ENCODE measurements at regions not wholly inside any gene's neighbourhood (a gene's known extent, or its start where the extent isn't known, plus 50 kb on each side); places are given as distances from the start of the nearest gene placed in this dataset.
A peak's percentile ranks its signal among the peaks of the same experiment; 100 is the strongest.
"Not testable (repeated sequence)": the region's sequence is repeated elsewhere in the genome, so short reads cannot be mapped to it uniquely, and the experiment has no call there.

DNA sequence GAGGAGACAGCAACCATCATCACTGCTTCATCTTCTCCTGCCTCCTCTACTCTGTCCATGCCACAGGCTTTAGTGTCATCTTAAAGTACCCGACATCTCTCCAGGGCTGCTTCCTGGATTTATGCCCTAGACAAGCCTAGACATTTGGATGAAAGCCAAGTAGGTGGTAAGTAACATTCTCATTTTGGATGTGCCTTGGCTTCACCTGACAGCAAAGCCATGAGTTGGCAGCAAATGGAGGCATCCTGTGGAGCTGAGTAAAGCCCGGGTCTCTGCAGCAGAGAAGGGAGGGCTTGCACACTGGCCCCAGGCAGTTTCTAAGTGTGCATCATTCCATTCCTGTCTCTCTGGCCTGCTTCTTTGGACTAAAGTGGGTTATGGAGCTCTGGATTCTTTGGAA lies 299.1 kb downstream of the DMAC1 start:
- no peak for DNase-seq (ENCODE audit: low read depth)
- H3K4me3 ChIP-seq (ENCODE audit: control insufficient read depth, low read depth, low read length): no peak overlapping the region
- TF ChIP-seq, protein P1, sequence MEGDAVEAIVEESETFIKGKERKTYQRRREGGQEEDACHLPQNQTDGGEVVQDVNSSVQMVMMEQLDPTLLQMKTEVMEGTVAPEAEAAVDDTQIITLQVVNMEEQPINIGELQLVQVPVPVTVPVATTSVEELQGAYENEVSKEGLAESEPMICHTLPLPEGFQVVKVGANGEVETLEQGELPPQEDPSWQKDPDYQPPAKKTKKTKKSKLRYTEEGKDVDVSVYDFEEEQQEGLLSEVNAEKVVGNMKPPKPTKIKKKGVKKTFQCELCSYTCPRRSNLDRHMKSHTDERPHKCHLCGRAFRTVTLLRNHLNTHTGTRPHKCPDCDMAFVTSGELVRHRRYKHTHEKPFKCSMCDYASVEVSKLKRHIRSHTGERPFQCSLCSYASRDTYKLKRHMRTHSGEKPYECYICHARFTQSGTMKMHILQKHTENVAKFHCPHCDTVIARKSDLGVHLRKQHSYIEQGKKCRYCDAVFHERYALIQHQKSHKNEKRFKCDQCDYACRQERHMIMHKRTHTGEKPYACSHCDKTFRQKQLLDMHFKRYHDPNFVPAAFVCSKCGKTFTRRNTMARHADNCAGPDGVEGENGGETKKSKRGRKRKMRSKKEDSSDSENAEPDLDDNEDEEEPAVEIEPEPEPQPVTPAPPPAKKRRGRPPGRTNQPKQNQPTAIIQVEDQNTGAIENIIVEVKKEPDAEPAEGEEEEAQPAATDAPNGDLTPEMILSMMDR (IDR thresholded peaks at IDR 0.05; ENCODE audit: control insufficient read depth, insufficient read depth, low read depth, low read length, missing control alignments): no peak

DNA sequence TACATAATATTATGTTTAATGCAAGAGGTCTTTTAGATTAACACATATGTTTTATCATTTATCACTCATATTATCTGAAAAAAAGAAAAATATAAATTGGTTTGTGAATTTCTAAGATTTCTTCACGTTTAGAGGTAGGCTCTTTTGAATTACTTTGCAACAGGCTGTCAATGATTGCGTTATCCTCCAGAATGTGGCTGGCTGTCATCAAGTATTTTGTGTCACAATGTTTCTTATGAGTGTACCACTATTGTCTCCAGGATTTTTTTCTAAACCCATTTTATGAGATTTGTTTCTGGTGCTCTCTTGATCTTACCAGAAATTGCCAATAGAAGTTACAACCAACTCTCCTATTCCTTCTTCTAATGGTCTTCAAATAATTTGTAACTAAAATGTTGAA lies 307.9 kb downstream of the DMAC1 start:
- H3K4me3 ChIP-seq (ENCODE audit: control insufficient read depth, low read depth, low read length): no peak overlapping the region
- TF ChIP-seq, protein P1 (IDR thresholded peaks at IDR 0.05; ENCODE audit: control insufficient read depth, insufficient read depth, low read depth, low read length, missing control alignments): no peak
- DNase-seq (ENCODE audit: low read depth): no peak

DNA sequence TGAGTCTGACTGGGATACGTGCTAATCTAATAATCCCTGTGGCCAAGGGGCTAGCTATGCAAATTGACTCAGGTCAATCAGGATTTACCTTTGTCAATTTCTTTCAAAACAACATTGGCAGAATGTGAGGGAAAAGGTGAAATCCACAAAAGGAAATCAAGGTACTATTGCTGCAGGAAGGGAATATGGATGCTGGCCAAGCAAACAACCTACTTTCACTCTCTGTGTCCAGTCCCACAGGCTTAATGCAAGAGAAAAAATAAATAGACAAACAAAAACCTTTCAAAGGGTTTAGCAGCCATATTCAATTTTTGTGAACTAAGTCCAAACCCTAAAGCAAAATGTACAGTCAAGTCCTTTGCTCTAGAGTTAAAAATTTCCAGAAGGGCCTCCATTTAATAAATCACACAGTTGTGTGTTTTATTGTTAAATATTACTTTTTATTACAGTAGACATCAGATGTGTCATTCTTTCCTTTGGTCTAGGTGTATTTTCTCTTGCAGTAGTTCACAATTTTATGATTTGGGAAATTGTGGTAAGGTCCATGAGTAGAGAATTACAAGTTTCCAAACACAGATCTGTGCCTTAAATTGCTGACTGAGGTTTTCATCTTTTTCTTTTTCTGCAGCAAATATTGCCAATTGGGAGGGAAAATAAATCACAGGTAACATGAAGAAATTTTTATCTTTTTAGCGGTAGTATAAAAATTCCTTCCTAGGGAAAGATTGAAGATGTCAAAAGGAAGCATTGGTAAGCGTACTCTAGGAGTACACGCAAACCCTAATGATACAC lies 309.1 kb downstream of the DMAC1 start:
- DNase-seq (ENCODE audit: low read depth): no peak
- H3K4me3 ChIP-seq (ENCODE audit: control insufficient read depth, low read depth, low read length): no peak overlapping the region
- TF ChIP-seq, protein P1 (IDR thresholded peaks at IDR 0.05; ENCODE audit: control insufficient read depth, insufficient read depth, low read depth, low read length, missing control alignments): no peak

DNA sequence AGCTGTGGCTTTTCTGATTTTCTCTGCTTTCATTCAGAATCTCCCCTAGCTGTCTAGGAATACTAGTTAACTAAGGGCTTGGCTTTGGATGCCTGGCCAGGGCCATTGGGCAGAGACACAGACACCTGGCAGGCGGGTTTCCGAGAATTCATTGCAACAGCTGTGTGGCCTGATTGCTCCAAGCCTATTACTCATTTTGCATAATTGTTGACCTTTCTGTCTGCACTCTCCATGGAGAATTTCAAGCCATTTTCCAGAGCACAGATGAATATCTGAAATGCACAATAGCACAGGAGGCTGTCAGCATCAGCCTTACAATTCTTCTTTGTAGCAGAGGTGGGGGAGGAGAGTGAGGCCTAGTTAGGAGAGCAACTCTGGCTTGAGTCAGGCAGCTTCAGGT lies 310.5 kb downstream of the DMAC1 start:
- no peak for DNase-seq (ENCODE audit: low read depth)
- TF ChIP-seq, protein P1 (IDR thresholded peaks at IDR 0.05; ENCODE audit: control insufficient read depth, insufficient read depth, low read depth, low read length, missing control alignments): no peak
- no peak overlapping the region for H3K4me3 ChIP-seq (ENCODE audit: control insufficient read depth, low read depth, low read length)

GRCh38 chr9:7484014-7484413 lies 315.6 kb downstream of the DMAC1 start:
- not testable (repeated sequence) for DNase-seq (ENCODE audit: low read depth); H3K4me3 ChIP-seq (ENCODE audit: control insufficient read depth, low read depth, low read length)

- TF ChIP-seq, protein P1 (IDR thresholded peaks at IDR 0.05; ENCODE audit: control insufficient read depth, insufficient read depth, low read depth, low read length, missing control alignments): no peak
- no peak overlapping the region for H3K4me3 ChIP-seq (ENCODE audit: control insufficient read depth, low read depth, low read length)
- DNase-seq (ENCODE audit: low read depth): no peak
Measured at GRCh38 chr9:7481570-7481969, 318.0 kb downstream of the DMAC1 start.

- no peak overlapping the region for H3K4me3 ChIP-seq (ENCODE audit: control insufficient read depth, low read depth, low read length)
- DNase-seq (ENCODE audit: low read depth): no peak
- TF ChIP-seq, protein P1 (IDR thresholded peaks at IDR 0.05; ENCODE audit: control insufficient read depth, insufficient read depth, low read depth, low read length, missing control alignments): peak; percentile 16
Measured at GRCh38 chr9:7479300-7479699, 320.3 kb downstream of the DMAC1 start.
